Right ventricle myocardium inferior (tissue), 1 donor: ENCODE measurements at regions not wholly inside any gene's neighbourhood (a gene's known extent, or its start where the extent isn't known, plus 50 kb on each side); places are given as distances from the start of the nearest gene placed in this dataset.

Experiments
- ATAC-seq: fragments of 200-7000 bp; cut with Tn5 transposase; one replicate; pipeline ENCODE4 v1.9.1; 2020; ENCODE audit warnings: mild to moderate bottlenecking, moderate library complexity
- DNase-seq: peaks from one replicate; pipeline ENCODE4 v3.0.0; 2021; ENCODE audit errors: missing footprints
- intact Hi-C: fragments of 100-400 bp; cut with DNase I; formaldehyde crosslinking; loops from one replicate; pipeline ENCODE4 v1.11.0; 2022
- donor health status: DM: no; HTN: yes; CAD: no; lungs with severe emphysema.

DNA sequence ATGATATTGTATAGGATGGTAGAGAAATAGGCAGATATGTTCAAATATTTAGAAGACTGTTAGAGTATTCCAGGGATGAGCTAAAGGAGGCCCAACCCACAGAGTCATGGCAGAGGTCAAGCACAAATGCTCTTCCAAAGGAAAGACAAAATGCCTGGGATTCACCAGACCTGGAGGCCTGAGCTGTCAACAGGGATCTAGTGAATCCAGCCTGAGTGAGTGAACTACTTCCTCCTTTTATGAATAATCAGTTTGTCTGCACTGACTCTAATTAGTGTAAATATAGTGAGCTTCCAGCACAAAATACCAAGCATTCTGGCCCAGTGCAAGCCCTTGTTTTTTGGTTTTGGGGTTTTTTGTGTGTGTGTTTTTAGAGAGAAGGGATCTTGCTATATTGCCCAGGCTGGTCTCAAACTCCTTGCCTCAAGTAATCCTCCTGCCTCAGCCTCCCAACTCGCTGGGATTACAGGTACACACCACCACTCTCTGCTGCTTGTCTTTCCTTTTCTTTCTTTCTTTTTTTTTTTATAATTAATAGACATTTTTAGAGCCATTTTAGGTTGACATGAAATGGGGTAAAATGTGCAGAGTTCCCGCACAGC, 244.4 kb downstream of the SKIDA1 start:
- no peak for DNase-seq
- intact Hi-C loops = no loop called here
- no peak for ATAC-seq

DNA sequence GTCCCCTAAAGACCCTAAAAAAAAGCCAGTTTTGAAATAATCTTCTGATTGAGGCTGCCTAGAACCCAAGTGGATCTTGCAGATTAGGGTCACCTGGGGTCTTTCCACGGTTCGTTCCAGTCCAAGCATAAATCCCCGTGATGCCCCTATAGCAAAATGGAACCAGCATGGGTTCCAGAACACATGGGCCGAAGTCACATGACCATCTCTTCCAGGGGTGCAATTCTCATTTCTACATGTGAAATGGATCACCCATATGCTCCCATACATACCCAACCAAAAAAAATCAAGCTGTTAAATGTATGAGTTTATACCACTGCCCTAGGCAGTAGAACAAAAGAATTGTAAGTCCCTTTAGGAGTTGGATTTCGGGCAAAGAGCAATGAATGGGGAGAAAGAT, 245.4 kb downstream of the SKIDA1 start:
- no peak for DNase-seq
- intact Hi-C loops = no loop called here
- ATAC-seq = no peak

DNA sequence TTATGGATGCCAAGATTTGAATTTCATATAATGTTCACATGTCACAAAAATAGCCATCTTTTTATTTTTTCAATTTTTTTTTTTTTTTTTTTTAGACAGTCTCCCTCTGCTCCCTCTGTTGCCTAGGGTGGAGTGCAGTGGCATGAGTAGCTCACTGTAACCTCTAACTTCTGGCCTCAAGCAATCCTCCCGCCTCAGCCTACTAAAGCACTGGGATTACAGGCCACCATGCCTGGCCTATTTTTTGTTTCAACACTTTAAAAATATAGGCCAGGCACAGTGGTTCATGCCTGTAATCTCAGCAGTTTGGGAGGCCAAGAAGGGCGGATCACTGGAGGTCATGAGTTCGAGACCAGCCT, 246.3 kb downstream of the SKIDA1 start:
- ATAC-seq (no peak), DNase-seq (no peak)
- intact Hi-C loops = loop anchor here (2.0 to 5.0 kb wide), 3 partner anchors 58 to 673 kb away; no protein-coding TSS in a partner anchor

DNA sequence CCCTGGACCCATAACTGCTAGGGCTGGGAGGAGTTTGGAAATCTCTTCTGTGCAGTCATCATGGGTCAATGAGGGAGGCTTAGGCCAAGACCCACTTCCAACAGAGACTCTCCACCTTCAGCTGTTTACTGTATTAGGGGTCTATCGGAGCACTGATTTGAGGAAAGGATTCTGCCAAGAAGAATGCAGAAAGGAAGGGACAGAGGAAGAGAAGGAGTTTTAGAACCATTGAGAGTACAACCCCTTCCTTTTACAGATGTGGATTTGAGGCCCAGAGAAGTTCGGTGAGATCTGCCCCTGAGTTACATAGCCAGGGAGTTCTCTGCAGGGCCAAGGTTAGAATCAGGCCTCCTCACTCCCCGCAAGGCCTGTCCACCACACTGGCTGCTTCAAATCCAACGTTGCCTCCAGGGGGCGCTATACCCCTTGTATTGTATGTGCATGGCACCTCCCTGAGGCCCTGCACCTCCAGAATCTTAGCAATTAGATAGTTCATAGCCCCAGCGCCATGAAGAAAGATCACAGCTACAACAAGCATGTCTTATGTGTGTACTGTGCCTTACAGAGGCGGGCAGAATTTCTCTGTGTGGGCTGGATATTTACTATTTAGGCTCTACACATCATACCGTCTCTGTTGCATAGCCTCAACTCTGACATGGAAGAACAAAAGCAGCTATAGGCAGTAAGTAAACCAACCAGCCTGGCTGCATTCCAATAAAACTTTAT, 246.8 kb downstream of the SKIDA1 start:
- ATAC-seq (peak; percentile 95), DNase-seq (peak; percentile 96)
- intact Hi-C loops = loop anchor here (1.0 to 5.0 kb wide), 4 partner anchors 59 to 674 kb away; no protein-coding TSS in a partner anchor

DNA sequence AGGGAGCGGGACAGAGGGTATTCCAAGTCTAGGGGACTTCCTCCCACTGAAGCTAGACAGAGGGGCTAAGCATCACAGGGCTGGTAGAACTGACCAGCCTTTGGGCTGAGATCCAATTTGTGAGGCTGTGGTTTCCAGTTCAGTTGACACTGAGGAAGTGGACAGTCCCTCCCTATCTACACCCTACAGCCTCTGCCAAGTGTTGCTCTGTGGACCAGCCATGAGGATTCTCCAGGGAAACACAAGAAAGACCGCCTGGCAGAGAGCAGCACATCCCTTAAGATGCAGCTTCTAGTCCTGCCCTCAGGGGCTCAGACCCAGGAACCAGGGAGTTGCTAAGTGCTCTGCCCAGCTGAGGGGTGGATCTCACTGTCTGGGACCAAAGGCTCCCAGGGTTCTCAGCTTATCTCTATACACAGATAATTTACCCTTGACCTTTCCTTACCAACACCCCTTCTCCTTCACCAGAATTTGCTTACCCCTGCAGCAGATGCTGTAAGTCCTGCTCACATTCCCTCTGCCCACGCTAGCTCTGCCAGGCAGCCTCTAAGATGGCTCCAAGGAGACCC, 252.0 kb downstream of the SKIDA1 start:
- intact Hi-C loops = no loop called here
- ATAC-seq (no peak), DNase-seq (no peak)

DNA sequence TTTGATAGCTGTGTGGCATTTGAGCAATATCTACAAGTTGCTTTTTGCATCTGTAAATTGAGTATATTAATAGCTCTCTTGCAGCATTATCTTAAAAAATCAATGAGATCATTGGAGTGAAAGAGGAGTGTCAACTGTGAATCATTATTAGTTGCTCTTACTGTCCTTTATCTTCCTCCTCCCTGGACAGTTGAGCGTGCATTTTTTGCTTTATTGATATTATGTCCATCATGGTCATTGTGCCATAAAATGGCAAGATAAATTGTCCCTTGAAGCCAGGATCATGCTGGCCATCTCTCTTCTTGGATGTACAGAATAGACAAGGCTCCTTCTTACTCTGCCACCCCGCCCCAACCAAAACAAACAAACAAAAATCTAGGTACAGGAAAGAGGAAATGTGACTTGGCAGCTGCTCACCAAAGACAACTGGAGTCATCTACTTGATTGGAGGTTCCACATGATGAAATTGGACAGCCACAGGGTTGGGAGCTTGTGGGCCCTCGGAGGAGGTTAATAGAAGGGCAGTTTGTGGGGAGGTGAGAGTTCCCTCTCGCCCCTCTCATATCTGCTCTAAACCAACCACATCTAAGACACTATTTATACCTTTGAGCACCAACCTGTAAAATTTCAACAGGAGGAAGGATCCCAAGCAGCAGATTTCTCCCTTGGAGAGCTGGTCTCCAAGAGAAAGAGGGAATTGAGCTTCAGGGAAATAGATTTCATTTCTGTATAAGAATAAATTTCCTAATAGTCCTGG, 252.7 kb downstream of the SKIDA1 start:
- no peak for ATAC-seq
- intact Hi-C loops = no loop called here
- no peak for DNase-seq

DNA sequence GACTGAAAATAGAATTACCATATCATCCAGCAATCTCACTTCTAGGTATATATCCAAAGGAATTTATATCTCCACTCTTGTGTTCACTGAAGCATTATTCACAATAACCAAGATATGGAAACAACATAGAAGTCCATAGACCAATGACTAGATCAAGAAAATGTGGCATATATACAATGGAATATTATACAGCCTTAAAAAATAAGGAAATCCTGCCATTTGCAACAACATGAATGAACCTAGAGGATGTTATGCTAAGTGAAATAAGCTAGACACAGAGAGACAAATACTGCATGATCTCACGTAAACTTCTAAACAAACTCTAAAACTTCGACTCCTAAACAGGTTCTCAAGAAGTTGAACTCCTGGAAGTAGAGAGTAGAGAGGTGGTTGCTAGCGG, 254.5 kb downstream of the SKIDA1 start:
- DNase-seq (no peak), ATAC-seq (no peak)
- intact Hi-C loops = loop anchor here (1.0 kb wide), 1 partner anchor 193 kb away; no protein-coding TSS in a partner anchor

DNA sequence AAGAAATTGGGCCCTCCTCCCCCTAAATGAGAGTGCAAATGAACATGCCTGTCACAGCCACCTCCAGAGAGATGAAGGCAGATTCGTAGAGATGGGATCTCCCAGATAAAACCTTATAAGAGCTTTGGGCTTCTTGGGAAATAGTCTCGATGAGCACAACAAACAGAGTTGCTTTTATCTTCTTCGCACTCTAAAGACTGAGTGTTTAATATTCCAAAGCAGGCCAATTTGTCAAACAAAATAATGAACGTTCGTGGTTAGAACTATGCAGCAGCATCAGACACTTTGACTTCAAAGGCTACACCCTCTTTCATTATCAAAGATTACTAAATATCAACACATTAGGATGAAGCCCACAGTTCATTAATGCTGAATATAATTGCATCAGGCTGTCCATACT, 256.2 kb downstream of the SKIDA1 start:
- intact Hi-C loops = loop anchor here (10.0 kb wide), 1 partner anchor 384 kb away; no protein-coding TSS in a partner anchor
- ATAC-seq (no peak), DNase-seq (no peak)

DNA sequence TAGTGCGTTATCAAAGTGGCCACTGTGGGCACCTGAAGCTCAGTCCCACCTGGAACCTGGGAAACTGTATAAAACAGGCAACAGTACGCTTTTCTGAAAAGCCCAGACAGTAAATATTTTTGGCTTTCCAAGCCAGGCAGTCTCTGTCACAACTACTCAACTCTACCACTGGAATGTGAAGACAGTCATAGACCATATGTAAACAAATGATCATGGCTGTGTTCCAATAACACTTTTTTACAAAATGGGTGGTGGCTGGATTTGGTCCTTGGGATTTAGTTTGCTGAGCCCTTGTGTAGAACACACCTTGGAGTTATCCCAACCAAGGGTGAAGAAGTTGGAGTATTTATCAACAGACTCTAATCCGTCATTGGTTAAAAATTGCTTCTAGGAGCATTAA, 259.9 kb downstream of the SKIDA1 start:
- intact Hi-C loops = loop anchor here (10.0 kb wide), 1 partner anchor 381 kb away; no protein-coding TSS in a partner anchor
- DNase-seq (no peak), ATAC-seq (no peak)

DNA sequence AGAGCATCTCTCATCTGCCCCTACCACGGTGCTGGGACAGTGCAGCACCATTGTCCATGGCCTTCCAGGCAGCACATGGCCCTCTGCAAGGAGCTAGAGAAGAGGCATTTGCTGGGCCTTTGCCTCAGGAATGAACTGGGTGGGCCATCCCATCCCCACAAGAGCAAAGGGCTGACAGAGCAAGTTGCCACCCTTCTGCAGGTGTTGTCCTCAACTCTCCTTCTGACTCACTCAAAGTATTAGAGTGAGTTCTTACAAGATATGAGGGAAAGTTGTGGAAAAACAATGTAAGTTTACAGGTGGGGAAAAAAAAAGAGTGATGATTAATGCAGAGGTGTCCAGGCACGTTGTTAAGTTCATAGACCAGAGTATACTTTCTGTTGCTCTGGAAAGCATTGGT, 261.2 kb downstream of the SKIDA1 start:
- DNase-seq = no peak
- intact Hi-C loops = loop anchor here (10.0 kb wide), 1 partner anchor 379 kb away; no protein-coding TSS in a partner anchor
- ATAC-seq = no peak

DNA sequence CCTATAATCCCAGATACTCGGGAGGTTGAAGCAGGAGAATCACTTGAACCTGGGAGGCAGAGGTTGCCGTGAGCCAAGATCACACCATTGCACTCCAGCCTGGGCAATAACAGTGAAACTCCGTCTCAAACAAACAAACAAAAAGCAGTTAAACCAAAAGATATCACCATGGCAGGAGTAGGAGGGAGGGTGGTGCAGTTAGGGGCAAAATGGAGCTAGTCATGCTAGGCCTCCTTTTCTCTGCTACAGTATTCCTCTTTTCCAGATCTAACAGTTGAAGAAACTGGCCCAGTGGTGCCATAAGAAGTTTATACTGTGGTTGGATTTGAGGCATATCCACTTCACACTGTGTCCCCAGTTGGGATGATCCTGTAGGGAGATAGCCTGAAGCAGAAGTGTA, 261.6 kb downstream of the SKIDA1 start:
- DNase-seq (no peak), ATAC-seq (no peak)
- intact Hi-C loops = loop anchor here (10.0 kb wide), 1 partner anchor 379 kb away; no protein-coding TSS in a partner anchor

DNA sequence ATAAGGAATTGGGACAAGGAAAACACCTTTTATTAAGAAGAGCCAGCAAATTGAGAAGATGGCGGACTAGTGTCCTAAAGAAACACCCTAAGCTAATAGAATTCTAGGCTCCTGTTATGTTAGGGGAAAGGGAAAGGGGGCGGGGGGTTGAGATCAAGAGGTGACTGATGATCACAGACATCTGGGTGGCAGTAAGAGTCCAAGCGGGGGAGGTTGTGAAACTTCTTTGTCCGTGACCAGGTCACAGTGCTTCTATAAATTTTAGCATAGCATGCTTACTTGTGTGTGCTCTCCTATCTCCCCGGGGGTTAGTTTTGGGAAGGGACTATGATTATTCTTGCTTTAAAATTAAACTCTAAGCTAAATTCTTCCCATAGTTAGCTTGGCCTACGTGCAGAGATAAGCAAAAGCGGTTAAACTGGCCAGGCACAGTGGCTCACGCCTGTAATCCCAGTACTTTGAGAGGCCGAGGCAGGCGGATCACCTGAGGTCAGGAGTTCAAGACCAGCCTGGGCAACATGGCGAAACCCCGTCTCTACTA, 262.1 kb downstream of the SKIDA1 start:
- no peak for ATAC-seq
- no peak for DNase-seq
- intact Hi-C loops = loop anchor here (10.0 kb wide), 1 partner anchor 379 kb away; no protein-coding TSS in a partner anchor

DNA sequence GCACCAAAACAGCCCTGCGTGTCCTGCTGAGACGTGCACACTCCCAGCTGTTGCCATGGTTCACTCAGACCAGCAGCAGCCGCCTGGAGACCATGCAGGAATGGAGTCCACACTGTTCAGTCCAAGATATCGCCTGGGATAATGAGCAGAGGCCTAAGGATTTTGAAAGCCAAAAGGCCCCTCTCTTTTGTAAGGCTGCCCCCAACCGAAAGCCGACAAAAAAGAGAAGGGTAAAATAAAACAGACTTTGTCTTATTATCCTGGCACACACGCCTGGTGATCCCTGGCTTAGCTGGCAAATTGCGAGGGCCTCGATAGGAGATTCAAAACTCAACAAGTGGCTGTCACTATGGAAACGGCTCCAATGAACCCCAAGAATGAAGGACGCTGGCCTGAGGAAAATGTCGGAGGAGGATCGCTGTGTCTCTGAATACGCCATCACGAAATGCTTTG, 263.6 kb downstream of the SKIDA1 start:
- ATAC-seq = no peak
- DNase-seq = no peak
- intact Hi-C loops = loop anchor here (10.0 kb wide), 1 partner anchor 377 kb away; no protein-coding TSS in a partner anchor

DNA sequence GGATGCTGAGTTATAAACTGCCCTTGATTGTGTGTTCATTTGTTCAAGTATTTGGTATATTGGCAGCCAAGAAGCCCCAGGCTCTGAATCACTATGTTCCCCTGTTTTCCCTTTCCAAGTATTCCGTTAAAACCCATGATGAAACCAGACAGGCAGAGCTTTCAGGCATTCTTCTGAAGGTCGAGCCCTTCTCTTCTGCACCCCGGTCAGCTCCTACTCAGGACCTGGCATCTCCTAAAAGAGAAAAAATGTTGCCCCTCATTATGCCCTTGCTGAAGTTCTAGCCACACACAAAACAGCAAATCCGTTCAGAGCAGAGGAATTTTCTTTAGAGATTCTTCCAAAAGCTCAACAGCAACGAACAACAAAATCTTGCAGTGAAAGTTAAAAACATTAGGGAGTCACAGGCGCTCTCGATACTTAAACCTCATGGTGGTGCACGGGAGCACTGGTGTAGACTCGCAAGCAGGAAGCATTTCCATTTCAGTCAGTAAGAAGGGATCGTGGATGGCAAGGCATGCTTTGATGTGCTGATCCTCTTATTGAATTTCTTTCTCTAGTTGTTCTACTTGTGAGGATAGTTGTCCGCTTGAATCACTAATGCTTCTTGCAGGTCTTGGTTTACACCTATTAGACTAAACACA, 264.9 kb downstream of the SKIDA1 start:
- DNase-seq = no peak
- no peak for ATAC-seq
- intact Hi-C loops = loop anchor here (10.0 kb wide), 1 partner anchor 376 kb away; no protein-coding TSS in a partner anchor

DNA sequence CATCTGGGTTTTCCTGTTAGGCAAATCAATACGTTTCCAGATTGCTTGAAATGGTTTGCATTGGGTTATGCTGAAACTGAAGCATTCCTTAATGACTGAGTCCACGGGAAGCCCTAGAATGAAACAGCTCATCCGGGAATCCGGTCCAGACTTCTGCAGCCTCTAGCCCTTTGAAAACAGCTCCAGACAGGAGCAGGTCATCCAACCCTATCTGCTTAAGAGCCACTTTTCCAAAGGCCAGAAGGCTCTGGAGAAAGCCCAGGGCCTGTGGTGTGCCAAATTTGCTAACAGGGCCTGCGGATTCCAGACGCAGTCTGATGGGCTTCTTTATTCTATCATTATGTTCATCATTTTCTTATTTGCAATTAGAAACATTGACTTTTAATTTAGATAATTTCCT, 265.4 kb downstream of the SKIDA1 start:
- ATAC-seq (peak; percentile 60), DNase-seq (no peak)
- intact Hi-C loops = loop anchor here (10.0 kb wide), 1 partner anchor 375 kb away; no protein-coding TSS in a partner anchor

DNA sequence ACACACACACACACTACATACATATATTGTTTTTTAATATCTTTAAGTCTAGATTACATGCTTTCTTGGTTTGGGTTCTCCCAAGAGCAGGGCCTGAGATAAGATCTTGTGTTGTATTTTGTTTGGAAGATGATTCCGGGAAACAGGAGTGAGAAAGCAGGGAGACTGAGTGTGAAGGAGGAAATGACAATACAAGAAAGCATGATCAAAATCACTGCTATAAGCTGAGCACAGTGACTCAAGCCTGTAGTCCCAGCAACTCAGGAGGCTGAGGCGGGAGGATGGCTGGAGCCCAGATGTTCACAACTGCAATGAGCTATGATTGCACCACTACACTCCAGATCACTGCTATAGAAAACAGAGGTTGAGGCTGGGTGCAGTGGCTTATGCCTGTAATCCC, 267.6 kb downstream of the SKIDA1 start:
- no peak for DNase-seq
- intact Hi-C loops = no loop called here
- no peak for ATAC-seq

DNA sequence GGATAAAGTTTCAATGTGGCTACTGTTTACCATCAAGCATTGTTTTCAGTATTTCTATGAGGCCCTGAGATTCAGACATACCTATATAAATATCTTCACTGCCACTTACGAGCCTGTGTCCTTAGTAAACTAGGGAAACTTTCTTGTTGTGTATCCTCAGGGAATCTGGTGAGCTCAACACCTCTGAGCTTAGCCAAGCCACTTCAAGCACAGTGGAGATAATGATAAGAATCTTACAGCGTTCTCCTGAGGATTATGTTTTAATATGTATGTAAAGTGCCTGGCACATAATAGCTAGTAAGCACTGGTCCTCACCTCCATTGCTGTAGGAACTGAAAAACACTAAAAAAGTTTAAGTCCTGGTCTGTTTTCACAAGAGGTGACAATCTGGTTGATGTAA, 268.3 kb downstream of the SKIDA1 start:
- intact Hi-C loops = no loop called here
- DNase-seq = no peak
- ATAC-seq = no peak

DNA sequence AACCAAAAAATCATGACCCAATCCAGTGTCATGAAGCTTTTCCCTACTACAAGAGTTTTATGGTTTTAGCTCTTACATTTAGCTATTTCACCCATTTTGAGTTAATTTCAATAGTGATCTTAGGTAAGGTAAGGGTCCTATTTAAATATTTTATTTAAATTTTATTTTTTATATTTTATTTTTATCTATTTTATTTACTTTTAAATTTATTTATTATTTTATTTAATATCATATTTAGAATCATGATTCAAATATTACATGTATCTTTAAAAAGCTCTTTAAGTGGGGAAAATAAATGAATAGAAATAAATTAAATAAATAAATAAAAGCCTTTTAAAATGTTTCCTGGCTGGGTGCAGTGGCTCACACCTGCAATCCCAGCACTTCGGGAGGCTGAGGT, 276.0 kb downstream of the SKIDA1 start:
- ATAC-seq (no peak), DNase-seq (no peak)
- intact Hi-C loops = no loop called here
